GM18873 (cell line): ENCODE measurements at regions not wholly inside any gene's neighbourhood (a gene's known extent, or its start where the extent isn't known, plus 50 kb on each side); places are given as distances from the start of the nearest gene placed in this dataset.

ENCODE experiments used
- ATAC-seq: cut with Tn5 transposase; IDR thresholded peaks from one replicate; pipeline ENCODE4 v1.9.1; 2021; ENCODE audit warnings: mild to moderate bottlenecking, moderate library complexity, moderate number of reproducible peaks; ENCODE audit not compliant: unreplicated experiment, low FRiP score

DNA sequence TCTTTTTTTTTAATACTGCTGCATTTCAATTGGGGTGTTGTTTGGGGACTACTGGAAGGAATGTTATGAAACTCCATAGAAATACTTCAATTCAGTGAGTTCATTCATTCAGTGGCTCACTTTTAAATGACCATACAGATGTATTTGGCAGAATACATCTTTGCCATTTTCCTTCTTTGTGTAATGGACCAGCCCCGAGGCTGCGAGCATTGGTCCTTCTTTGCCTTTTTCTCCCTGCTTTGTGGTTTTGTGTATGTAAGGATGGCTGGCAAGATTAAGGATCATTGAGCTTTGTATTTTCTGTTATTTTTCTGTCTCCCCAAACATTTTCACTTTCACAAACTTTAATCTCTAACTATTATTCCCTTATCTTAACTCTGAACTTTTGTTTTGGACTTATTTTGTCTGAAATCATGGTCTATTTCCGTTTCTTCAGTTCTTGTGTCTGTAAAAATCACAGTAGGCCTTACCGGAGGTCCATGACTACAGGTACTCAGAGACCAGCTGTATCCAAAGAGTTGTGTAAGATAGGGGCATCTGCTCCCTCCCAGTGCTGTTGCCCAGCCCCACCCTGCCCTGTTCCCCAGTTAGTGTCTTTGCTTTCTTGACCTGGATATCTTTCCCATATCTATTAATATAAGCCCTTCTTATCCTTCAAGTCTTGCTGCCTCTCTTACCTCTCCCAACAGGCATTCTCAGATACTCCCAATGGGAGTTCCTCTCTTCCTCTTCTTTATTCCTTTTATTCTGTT is 154.3 kb upstream of the DMRT1 start:
- no peak for ATAC-seq

DNA sequence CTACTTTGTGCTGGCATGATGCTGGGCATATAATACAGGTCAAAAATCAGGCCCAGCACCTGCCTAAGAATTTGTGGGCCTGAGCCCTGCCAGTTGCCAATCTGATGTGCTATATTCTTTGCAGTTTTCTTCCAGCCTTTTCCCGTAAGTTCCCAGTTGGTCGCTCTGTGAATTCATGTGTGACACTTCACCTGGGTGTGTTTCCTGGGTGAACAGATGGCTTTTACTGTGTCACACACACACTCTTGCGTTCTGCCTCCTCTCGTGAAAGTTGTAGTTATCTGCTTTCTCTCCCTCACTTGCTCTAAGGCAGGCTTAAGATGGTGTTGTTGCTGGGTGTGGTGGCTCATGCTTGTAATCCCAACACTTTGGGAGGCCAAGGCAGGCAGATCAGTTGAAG is 153.5 kb upstream of the DMRT1 start:
- no peak for ATAC-seq

GRCh38 chr9:690517-691111 is 150.9 kb upstream of the DMRT1 start:
- no peak for ATAC-seq

- ATAC-seq, result no peak
These were observed 149.6 kb upstream of the DMRT1 start for GRCh38 chr9:691825-692400.

GRCh38 chr9:692636-693129 is 148.8 kb upstream of the DMRT1 start:
- no peak for ATAC-seq

- ATAC-seq, result no peak
These were observed 148.1 kb upstream of the DMRT1 start for GRCh38 chr9:693201-694091.

DNA sequence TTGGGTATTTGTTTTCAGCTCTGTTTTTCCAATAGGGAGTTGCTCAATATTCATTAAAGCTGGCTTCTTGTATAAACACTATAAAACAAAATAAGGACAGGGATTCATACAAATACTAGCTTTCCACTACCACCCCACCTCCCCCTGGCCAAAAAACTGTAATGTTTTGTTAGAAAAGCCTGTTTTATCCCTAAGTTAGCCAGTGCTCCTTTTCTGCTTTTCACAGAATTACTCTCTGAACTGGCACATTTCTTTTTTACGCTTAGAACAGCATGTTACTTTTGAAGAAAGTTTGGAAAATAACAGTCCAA is 147.4 kb upstream of the DMRT1 start:
- ATAC-seq, result no peak

GRCh38 chr9:694403-695154 is 146.9 kb upstream of the DMRT1 start:
- no peak for ATAC-seq

DNA sequence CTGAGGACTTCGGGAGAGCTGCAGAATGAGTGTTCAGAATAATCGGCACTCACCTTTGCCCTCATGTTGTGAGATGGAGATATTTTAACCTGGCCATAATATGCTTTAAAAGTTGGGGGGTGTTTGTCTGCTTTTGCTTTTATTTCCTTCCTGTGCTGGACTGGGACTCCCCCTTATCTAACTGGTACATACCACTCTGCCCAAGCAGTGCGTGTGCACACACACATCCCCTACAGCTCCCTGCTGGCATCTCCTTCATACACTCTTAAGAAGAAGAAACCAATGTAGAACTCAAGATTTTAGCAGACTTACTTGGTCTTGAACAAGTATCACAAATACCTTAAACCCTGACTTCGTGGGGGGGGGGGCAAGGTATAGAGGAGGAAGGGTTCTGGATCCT is 146.2 kb upstream of the DMRT1 start:
- ATAC-seq, result no peak

DNA sequence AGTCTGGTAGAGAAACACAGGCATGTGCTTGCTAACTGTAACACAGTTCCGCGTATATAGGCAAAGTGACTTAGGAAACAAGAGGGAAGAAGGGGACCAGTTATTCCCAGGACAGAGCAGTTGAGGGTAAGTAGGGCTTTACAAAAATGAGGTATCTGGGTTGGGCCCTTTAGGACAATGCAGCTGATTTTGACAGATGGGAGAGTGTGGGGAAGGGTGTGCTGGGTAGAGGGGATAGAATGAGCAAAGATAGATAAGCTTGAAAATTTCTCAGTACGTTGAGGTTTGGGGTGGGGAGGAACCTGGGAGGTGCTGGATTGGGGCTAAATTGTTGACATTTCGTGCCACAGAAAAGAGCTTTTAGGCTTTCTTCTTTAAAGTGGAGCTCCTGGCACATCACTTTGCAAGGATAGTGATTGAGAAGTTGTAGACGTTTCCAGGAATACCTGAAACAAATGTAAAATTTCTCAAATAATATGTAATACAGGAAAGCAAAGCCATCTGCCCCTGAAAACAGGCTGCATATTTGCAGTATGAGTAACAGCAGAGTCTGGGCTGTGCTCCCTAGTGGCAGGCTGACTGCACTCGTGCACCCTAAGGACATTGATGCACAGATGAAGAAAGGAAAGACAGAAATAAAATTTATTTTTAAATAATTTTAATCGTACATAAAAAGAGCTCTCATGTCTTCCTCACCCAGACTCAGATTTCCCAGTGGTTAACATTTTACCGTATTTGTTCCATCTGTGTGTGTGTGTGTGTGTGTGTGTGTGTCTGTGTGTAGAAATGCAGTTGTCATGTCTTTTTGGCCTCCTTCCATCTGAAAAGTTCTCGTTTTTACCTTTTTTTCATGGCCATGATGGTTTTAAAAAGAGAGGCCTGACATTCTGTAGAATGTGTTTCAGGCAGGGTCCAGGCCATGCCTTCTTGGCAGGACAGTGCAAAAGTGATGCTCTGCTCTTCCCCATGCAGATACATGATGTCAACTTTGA is 144.9 kb upstream of the DMRT1 start:
- ATAC-seq, result no peak

DNA sequence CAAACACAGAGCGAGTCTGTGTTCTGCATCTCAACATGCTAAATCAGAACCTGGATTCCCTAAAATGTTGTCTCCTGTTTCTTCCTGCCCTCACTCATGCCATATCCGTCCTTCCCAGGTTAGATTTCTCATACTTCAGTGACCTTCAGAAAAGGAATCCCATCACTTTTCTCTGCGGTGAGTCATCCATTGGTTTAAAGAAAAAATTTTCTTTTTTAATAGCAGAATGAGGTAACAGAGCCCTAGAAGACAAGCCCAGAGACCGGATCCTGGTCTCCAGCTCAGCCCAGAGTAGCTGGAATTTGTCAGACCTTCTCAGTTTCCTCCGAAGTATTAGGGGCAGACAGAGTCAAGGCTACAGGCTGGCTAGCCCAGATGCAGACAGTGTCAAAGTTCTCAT is 143.2 kb upstream of the DMRT1 start:
- ATAC-seq, result no peak

DNA sequence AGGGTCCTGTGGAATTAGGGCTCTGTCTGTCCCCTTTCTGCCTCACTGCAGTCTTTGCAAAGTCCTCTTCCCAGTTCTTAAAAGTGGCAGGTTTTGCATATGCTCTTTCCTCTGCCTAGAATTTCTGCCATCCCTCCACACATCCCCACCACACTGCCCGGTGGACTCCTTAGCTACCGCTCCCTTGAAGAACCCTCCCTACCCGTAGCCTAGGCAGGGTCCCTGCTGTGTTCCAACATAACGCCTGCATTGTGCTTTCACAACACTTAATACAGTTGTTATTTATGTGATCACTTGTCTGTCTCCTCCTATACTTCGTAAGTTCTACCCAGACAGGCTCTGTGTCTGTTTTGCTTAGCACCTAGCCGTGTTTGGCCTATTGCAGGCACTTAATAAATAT is 142.5 kb upstream of the DMRT1 start:
- ATAC-seq, result no peak

DNA sequence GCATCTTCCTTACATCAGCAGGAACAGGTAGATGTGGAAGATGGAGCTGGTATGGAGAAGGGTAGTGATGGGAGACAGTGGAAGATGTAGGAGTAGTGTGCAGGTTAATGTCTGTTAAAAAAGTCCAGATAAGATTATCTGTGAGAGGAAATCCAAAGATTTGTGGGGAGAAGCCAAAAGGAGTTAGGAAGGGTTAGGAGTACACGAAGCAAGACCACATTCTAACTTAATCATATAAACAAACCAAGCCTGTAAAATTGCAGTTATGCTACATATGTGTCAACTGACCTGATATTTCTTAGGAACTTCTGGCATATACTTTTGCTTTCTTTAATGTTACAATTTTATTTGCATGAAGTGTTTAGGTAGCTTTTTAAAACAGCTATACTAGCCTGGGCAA is 142.1 kb upstream of the DMRT1 start:
- ATAC-seq, result no peak

DNA sequence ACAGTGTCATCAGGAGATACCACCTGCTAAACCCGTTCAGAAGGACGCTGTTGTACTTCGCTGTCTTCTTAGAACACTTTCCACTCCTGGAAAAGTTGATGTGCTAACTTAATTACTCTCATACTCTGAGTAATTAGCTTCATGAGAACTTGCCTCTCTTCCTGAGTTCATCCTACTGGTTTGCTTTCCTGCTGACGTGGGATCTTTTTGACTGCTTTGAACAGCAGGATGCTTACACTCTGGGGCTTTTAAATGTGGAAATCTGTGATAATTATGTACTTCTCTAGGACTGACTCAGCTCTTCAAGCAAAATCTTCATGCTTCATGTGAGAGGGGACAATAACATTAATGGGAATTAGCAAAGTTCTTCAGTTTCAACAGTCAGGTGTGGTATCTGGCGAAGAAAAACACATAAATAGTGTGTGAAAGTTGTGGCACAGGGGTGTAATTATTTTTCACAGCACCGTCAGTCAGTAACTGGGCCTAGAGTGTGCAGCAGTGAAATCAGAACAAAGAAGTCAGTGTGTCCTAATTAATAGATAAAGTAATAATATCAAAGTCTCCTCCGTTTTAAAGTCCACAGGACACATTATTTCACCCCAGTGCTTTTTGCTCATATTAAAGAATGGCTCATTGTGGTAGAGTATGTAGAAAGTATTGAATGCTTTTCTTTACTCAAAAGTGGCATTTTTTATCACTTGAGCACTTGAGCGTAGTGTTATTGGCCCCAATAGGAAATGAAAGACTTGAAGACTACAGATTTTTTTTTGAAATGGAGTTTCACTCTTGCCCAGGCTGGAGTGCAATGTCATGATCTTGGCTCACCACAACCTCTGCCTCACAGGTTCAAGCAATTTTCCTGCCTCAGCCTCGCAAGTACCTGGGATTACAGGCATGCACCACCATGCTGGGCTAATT is 140.9 kb upstream of the DMRT1 start:
- no peak for ATAC-seq

- ATAC-seq, result no peak
These were observed 138.1 kb upstream of the DMRT1 start for GRCh38 chr9:703392-703791.

- no peak for ATAC-seq
These were observed 135.4 kb upstream of the DMRT1 start for GRCh38 chr9:706073-706472.

- no peak for ATAC-seq
These were observed 134.7 kb upstream of the DMRT1 start for GRCh38 chr9:706606-707459.
